ENCODE measurements at regions not wholly inside any gene's neighbourhood (a gene's known extent, or its start where the extent isn't known, plus 50 kb on each side); places are given as distances from the start of the nearest gene placed in this dataset.

- no peak for TF ChIP-seq CTCF (IDR thresholded peaks at IDR 0.05)
- no peak for TF ChIP-seq POLR2A (IDR thresholded peaks at IDR 0.05)
Measured at GRCh38 chr2:118618279-118618678, 229.2 kb downstream of the EN1 start.

Data from adrenal gland (tissue), 5 donors.